SK-N-SH (cell line): ENCODE measurements at regions not wholly inside any gene's neighbourhood (a gene's known extent, or its start where the extent isn't known, plus 50 kb on each side); places are given as distances from the start of the nearest gene placed in this dataset.

Source experiments
- CTCF ChIA-PET: fragments of 300-600, 350-600 bp; formaldehyde crosslinking; extraction: SDS; loops from one replicate; lab custom pipeline; 2021; lab: Yijun Ruan, JAX
- POLR2A ChIA-PET: fragments of 350-600 bp; sonication (Branson Sonifier 250); formaldehyde crosslinking; extraction: SDS; loops from one replicate; lab custom pipeline; 2020; ENCODE audit warnings: antibody characterized with exemption, inconsistent platforms; lab: Yijun Ruan, JAX
- DNase-seq: peaks from one replicate; pipeline ENCODE4 v3.0.0; 2012
- H2AFZ ChIP-seq: fragments of 200-600 bp; sonication (generic); 2 replicates; pipeline ENCODE4 v1.8.1; 2016; ENCODE audit warnings: antibody characterized with exemption, mild to moderate bottlenecking, low read depth
- H3F3A ChIP-seq: fragments of 200-600 bp; sonication (generic); replicated peaks from 2 replicates; pipeline ENCODE3; 2016; ENCODE audit warnings: antibody characterized with exemption, mild to moderate bottlenecking; ENCODE audit not compliant: insufficient read depth
- H3K27ac ChIP-seq, 2 experiments: fragments of 200-500 bp in 1 of 2; fragments of 200-600 bp in 1 of 2; sonication (Bioruptor generic) in 1 of 2; sonication (generic), shearing (Covaris generic) in 1 of 2; 2 replicates each; pipeline versions ENCODE4 v1.5.1 to v1.6.1; 2014 to 2016; ENCODE audit warnings: low read depth in 2 of 2, inconsistent platforms in 1 of 2, low read length in 1 of 2, mild to moderate bottlenecking in 1 of 2, mixed read lengths in 1 of 2
- H3K27me3 ChIP-seq: fragments of 200-600 bp; sonication (generic), shearing (Covaris generic); 2 replicates; pipeline ENCODE4 v1.6.1; 2016; ENCODE audit warnings: mixed run types; ENCODE audit not compliant: insufficient read depth
- H3K36me3 ChIP-seq, 2 experiments: fragments of 200-500 bp in 1 of 2; fragments of 200-600 bp in 1 of 2; sonication (Bioruptor generic) in 1 of 2; sonication (generic) in 1 of 2; replicated peaks in 1 of 2; 2 replicates each; pipeline versions ENCODE3 to v1.5.1; 2014 to 2016; ENCODE audit warnings: low read length in 1 of 2, mild to moderate bottlenecking in 1 of 2; ENCODE audit not compliant: insufficient read depth in 2 of 2, control insufficient read depth in 1 of 2
- H3K4me1 ChIP-seq, 2 experiments: fragments of 200-500 bp in 1 of 2; fragments of 200-600 bp in 1 of 2; sonication (Bioruptor generic) in 1 of 2; sonication (generic), shearing (Covaris generic) in 1 of 2; 2 replicates each; pipeline versions ENCODE4 v1.5.1 to v1.6.1; 2014 to 2016; ENCODE audit warnings: low read depth in 1 of 2, low read length in 1 of 2, mixed run types in 1 of 2; ENCODE audit not compliant: insufficient read depth in 2 of 2, control insufficient read depth in 1 of 2
- H3K4me2 ChIP-seq: fragments of 200-600 bp; sonication (generic), shearing (Covaris generic); 2 replicates; pipeline ENCODE4 v1.6.1; 2017; ENCODE audit warnings: mixed run types
- H3K4me3 ChIP-seq, 2 experiments: fragments of 200-500 bp in 1 of 2; fragments of 200-600 bp in 1 of 2; sonication (Bioruptor generic) in 1 of 2; sonication (generic), shearing (Covaris generic) in 1 of 2; 2 replicates each; pipeline versions ENCODE4 v1.5.1 to v1.8.1; 2014 to 2016; ENCODE audit warnings: low read depth in 2 of 2, inconsistent platforms in 1 of 2, low read length in 1 of 2, mild to moderate bottlenecking in 1 of 2, mixed read lengths in 1 of 2, moderate library complexity in 1 of 2
- H3K79me2 ChIP-seq: fragments of 200-600 bp; sonication (generic); 2 replicates; pipeline ENCODE4 v1.8.1; 2017; ENCODE audit warnings: mild to moderate bottlenecking; ENCODE audit not compliant: insufficient read depth
- H3K9ac ChIP-seq: fragments of 200-600 bp; sonication (generic); 2 replicates; pipeline ENCODE4 v1.6.1; 2017; ENCODE audit warnings: mixed run types
- H3K9me2 ChIP-seq: fragments of 200-600 bp; sonication (generic); 2 replicates; pipeline ENCODE4 v1.6.1; 2017; ENCODE audit warnings: mixed run types
- H3K9me3 ChIP-seq: fragments of 200-600 bp; sonication (generic); 2 replicates; pipeline ENCODE4 v1.6.1; 2017; ENCODE audit warnings: mixed run types, mild to moderate bottlenecking, moderate library complexity
- H4K20me1 ChIP-seq: fragments of 200-600 bp; sonication (generic); 2 replicates; pipeline ENCODE4 v1.6.1; 2017; ENCODE audit warnings: mild to moderate bottlenecking, mixed run types; ENCODE audit not compliant: insufficient read depth
- CHD2 ChIP-seq: fragments of 150-350 bp; IDR thresholded peaks from 2 replicates; pipeline ENCODE4 v1.6.1; 2018; ENCODE audit warnings: low read length; ENCODE audit not compliant: partially characterized antibody
- EZH2phosphoT487 ChIP-seq: fragments of 200-600 bp; sonication (generic); IDR thresholded peaks from 2 replicates; pipeline ENCODE4 v1.6.1; 2017; ENCODE audit warnings: low read depth, mixed run types, mild to moderate bottlenecking, antibody characterized with exemption, moderate library complexity, borderline replicate concordance
- FOXJ3 ChIP-seq: sonication (generic); formaldehyde crosslinking; IDR thresholded peaks from 2 replicates; pipeline ENCODE4 v1.5.1; 2020; ENCODE audit warnings: mild to moderate bottlenecking, missing genetic modification reagents
- FOXM1 ChIP-seq: IDR thresholded peaks from 2 replicates; pipeline ENCODE4 v1.4.0; 2012; ENCODE audit warnings: low read depth, mild to moderate bottlenecking
- GABPA ChIP-seq: IDR thresholded peaks from 2 replicates; pipeline ENCODE4 v1.4.0; 2012; ENCODE audit warnings: low read depth, mild to moderate bottlenecking
- IRF3 ChIP-seq: fragments of 150-350 bp; IDR thresholded peaks from 2 replicates; pipeline ENCODE4 v1.6.1; 2016; ENCODE audit warnings: mild to moderate bottlenecking, low read depth, low read length
- JUND ChIP-seq: IDR thresholded peaks from 2 replicates; pipeline ENCODE4 v1.4.0; 2012
- MEF2A ChIP-seq: IDR thresholded peaks from 2 replicates; pipeline ENCODE4 v1.4.0; 2012; ENCODE audit warnings: low read depth, borderline replicate concordance
- REST ChIP-seq: IDR thresholded peaks from 2 replicates; pipeline ENCODE4 v1.6.1; 2012; ENCODE audit warnings: mild to moderate bottlenecking, low read depth, low read length, moderate library complexity
- RFX5 ChIP-seq: IDR thresholded peaks from 2 replicates; pipeline ENCODE4 v1.6.1; 2012; ENCODE audit warnings: mild to moderate bottlenecking, improper control_type of control experiment, low read length
- TAF1 ChIP-seq: IDR thresholded peaks from 2 replicates; pipeline ENCODE4 v1.6.1; 2012; ENCODE audit warnings: low read depth, mild to moderate bottlenecking, low read length, moderate library complexity, borderline replicate concordance
- TEAD4 ChIP-seq: IDR thresholded peaks from 2 replicates; pipeline ENCODE4 v1.4.0; 2012; ENCODE audit warnings: mild to moderate bottlenecking, borderline replicate concordance; ENCODE audit not compliant: insufficient read depth
- USF2 ChIP-seq: fragments of 150-350 bp; IDR thresholded peaks from 2 replicates; pipeline ENCODE4 v1.6.1; 2017; ENCODE audit warnings: antibody characterized with exemption, low read length, low read depth, borderline replicate concordance
- WGBS: methylation state at CpG from one replicate; pipeline ENCODE4 v1.1.6; 2017; ENCODE audit warnings: low lambda C conversion rate; 5-methylcytosine and 5-hydroxymethylcytosine counted together
- TF ChIP-seq, protein P1 (sequence below): IDR thresholded peaks from 2 replicates; pipeline ENCODE4 v1.4.0; 2012; ENCODE audit warnings: low read depth, borderline replicate concordance

DNA sequence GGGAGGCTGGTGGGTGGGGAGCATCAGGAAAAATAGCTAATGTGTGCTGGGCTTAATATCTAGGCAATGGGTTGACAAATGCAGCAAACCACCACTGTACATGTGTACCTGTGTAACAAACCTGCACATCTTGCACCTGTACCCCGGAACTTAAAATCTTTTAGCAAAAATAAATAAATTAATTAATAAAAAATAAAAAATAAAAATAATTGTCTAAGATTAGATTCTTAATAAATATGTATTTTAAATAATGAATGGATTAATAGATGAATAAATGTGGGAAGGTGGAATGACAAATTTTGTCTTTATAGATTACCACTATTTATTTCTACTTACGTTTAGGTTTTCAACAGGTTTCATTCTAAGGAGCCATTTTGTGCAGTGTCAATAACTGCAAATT, 563.5 kb upstream of the B3GALT2 start:
- Histone ChIP-seq H3K27ac (no peak overlapping the region), H3K4me1 (no peaks in the 10 kb centered on the region), H3K9ac (no peak overlapping the region), H3K9me3 (no peaks in the 10 kb centered on the region), H3K4me2 (no peak overlapping the region), H2AFZ (no peak overlapping the region), H3K36me3 (no peaks in the 10 kb centered on the region), H4K20me1 (no peaks in the 10 kb centered on the region), H3K79me2 (no peaks in the 10 kb centered on the region), H3K27me3 (no peaks in the 10 kb centered on the region), H3K9me2 (no peaks in the 10 kb centered on the region), H3F3A (no peaks in the 10 kb centered on the region), H3K4me3 (no peak overlapping the region)
- no peak for DNase-seq
- 58% methylated on average over 2 of the region's 2 CpGs for WGBS
- POLR2A ChIA-PET: no interaction called here
- CTCF ChIA-PET: no interaction called here
- TF ChIP-seq FOXJ3 (CRISPR knock-in tag): no peak
- TF ChIP-seq REST: no peak
- no peak for TF ChIP-seq RFX5
- TF ChIP-seq USF2: no peak
- no peak for TF ChIP-seq MEF2A
- no peak for TF ChIP-seq CHD2
- no peak for TF ChIP-seq JUND
- no peak for TF ChIP-seq GABPA
- no peak for TF ChIP-seq EZH2phosphoT487
- TF ChIP-seq IRF3: no peak
- TF ChIP-seq TEAD4: no peak
- TF ChIP-seq, protein P1, sequence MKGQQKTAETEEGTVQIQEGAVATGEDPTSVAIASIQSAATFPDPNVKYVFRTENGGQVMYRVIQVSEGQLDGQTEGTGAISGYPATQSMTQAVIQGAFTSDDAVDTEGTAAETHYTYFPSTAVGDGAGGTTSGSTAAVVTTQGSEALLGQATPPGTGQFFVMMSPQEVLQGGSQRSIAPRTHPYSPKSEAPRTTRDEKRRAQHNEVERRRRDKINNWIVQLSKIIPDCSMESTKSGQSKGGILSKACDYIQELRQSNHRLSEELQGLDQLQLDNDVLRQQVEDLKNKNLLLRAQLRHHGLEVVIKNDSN: no peak
- no peak for TF ChIP-seq FOXM1
- TF ChIP-seq TAF1: no peak
